ENCODE measurements at regions not wholly inside any gene's neighbourhood (a gene's known extent, or its start where the extent isn't known, plus 50 kb on each side); places are given as distances from the start of the nearest gene placed in this dataset.

DNA sequence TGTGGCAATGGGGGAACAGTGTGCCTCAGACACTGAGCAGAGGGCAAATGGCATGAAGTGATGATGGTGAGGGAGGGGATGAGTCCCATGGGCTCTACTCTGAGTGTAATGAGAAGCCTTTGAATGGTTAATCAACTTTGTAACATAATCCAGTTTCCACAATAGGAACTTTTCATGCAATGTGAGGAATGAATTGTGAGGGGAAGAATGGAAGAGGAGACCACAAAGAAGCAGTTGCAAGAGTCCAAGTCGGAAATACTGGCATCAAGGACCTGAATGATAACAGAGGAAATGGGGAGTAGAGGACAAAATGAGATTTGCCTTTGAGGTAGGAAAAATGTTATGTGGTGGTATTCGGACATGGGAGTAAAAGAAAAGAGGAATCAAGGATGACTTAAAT lies 476.9 kb upstream of the PRICKLE1 start:
- TF ChIP-seq, protein P1, sequence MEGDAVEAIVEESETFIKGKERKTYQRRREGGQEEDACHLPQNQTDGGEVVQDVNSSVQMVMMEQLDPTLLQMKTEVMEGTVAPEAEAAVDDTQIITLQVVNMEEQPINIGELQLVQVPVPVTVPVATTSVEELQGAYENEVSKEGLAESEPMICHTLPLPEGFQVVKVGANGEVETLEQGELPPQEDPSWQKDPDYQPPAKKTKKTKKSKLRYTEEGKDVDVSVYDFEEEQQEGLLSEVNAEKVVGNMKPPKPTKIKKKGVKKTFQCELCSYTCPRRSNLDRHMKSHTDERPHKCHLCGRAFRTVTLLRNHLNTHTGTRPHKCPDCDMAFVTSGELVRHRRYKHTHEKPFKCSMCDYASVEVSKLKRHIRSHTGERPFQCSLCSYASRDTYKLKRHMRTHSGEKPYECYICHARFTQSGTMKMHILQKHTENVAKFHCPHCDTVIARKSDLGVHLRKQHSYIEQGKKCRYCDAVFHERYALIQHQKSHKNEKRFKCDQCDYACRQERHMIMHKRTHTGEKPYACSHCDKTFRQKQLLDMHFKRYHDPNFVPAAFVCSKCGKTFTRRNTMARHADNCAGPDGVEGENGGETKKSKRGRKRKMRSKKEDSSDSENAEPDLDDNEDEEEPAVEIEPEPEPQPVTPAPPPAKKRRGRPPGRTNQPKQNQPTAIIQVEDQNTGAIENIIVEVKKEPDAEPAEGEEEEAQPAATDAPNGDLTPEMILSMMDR (IDR thresholded peaks at IDR 0.05; ENCODE audit: poor library complexity) = no peak
- TF ChIP-seq EZH2phosphoT487 (IDR thresholded peaks at IDR 0.05; ENCODE audit: low read depth, severe bottlenecking, unreplicated experiment) = no peak
- TF ChIP-seq EZH2 (IDR thresholded peaks at IDR 0.05; ENCODE audit: borderline replicate concordance) = no peak
